ENCODE measurements at regions not wholly inside any gene's neighbourhood (a gene's known extent, or its start where the extent isn't known, plus 50 kb on each side); places are given as distances from the start of the nearest gene placed in this dataset.

DNA sequence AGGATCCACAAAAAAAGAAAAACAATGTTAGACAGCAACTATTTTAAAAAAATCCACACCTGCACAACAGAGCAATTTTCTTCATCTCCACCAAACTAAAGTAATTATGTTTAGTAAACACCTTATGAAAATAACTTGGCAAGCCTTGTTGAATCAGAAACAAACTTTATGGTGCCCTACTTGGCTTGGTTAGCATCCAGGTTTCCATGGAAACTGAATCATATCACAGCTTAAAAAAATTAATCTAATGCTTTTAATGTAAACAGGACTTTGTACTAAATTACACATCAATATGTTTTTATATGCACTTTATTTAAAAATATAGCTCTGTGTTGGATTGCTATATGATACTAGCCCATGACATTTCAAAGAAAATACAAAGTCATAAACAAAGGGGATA lies 1882.4 kb downstream of the SUCLG1 start:
- H3K4me1 ChIP-seq: no peaks in the 10 kb centered on the region
- no peak for TF ChIP-seq Cebpa-rat (IDR thresholded peaks at IDR 0.05)
- no peaks in the 10 kb centered on the region for H3K27me3 ChIP-seq
- H3K4me3 ChIP-seq: no peak overlapping the region
- H3K9me3 ChIP-seq: peaks cover 10% of the 10 kb centered on the region; the same call in 1 of the 2 replicates
- no peak overlapping the region for H3K4me2 ChIP-seq
- H3K9ac ChIP-seq: no peak overlapping the region
- no peaks in the 10 kb centered on the region for H3K36me3 ChIP-seq
- no peaks in the 10 kb centered on the region for H4K20me1 ChIP-seq
- H3K27ac ChIP-seq: no peak overlapping the region

DNA sequence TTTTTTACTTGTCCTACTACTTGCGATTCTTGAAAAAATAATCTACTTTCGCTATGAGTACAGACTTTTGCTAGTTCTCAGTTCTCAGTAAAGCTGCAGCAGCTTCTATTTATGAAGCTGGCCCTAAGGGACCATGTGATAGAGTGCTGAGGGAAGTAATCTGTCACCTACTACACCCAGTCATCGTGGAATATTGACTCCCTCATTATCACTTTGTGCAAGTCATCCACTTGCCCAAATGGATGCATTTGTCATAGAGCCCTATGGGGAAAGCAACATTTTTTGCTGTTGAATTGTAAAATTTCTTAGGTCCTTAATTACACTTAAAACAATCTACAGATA lies 1919.8 kb downstream of the SUCLG1 start:
- Histone ChIP-seq H3K9me3 (no peaks in the 10 kb centered on the region), H3K27ac (no peak overlapping the region), H4K20me1 (no peaks in the 10 kb centered on the region), H3K4me2 (no peak overlapping the region), H3K4me1 (no peaks in the 10 kb centered on the region), H3K27me3 (no peaks in the 10 kb centered on the region), H3K9ac (no peak overlapping the region), H3K36me3 (no peaks in the 10 kb centered on the region), H3K4me3 (no peak overlapping the region)
- no peak for TF ChIP-seq Cebpa-rat (IDR thresholded peaks at IDR 0.05)

DNA sequence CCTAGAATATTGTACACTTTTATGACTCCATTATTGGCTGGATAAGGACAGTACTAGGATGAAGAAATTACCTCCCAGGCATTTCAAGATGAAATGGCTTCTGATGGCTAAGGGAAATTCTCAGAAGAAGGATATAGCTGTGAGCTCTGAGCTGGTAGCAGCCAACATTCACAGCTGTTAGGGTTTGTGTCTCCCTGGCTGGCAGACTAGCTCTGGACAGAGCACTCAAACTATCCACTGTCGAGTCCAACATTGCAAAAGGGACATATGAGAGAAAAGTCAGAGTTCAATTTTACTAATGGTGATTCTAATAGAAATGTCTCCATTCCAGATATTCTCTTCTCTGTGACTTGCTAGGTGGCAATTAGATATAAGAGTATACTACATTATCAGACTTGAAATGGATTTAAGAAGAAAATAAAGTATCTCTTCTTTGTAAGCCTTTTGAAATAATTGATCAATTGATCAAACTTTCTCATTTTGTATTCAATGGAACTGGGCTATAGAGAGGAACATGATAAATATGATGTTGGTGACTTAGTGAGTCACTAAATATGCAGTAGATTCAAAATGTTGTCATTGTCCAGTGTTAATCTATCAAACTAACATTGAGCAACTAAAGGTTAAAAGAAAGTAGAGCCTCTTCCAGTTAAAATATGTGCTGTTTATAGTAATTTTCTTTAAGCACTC lies 1920.3 kb downstream of the SUCLG1 start:
- TF ChIP-seq Cebpa-rat (IDR thresholded peaks at IDR 0.05): no peak
- Histone ChIP-seq H3K27me3 (no peaks in the 10 kb centered on the region), H3K9me3 (no peaks in the 10 kb centered on the region), H4K20me1 (no peaks in the 10 kb centered on the region), H3K27ac (no peak overlapping the region), H3K4me2 (no peak overlapping the region), H3K4me3 (no peak overlapping the region), H3K4me1 (no peaks in the 10 kb centered on the region), H3K9ac (no peak overlapping the region), H3K36me3 (no peaks in the 10 kb centered on the region)

DNA sequence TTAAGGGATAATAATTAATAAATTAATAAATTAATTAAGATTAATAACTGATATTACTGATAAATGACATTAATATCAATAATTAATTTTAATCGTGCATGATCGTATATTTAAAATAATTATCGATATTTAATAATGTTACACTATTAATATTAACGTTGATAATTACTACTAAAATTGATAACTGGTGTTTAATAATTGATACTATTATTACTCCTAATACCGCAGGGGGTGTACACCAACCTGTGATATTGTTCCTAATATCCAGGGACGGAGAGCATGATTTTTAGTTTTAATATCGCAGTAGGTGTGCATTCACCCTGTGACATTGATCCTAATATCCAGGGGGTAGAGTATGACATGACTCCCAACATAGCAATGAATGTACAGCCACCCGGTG lies 1930.8 kb downstream of the SUCLG1 start:
- H3K4me3 ChIP-seq: no peak overlapping the region
- H4K20me1 ChIP-seq: no peaks in the 10 kb centered on the region
- H3K4me2 ChIP-seq: no peak overlapping the region
- no peak for TF ChIP-seq Cebpa-rat (IDR thresholded peaks at IDR 0.05)
- no peaks in the 10 kb centered on the region for H3K4me1 ChIP-seq
- no peaks in the 10 kb centered on the region for H3K27me3 ChIP-seq
- H3K27ac ChIP-seq: no peak overlapping the region
- no peaks in the 10 kb centered on the region for H3K9me3 ChIP-seq
- H3K36me3 ChIP-seq: no peaks in the 10 kb centered on the region
- H3K9ac ChIP-seq: no peak overlapping the region

DNA sequence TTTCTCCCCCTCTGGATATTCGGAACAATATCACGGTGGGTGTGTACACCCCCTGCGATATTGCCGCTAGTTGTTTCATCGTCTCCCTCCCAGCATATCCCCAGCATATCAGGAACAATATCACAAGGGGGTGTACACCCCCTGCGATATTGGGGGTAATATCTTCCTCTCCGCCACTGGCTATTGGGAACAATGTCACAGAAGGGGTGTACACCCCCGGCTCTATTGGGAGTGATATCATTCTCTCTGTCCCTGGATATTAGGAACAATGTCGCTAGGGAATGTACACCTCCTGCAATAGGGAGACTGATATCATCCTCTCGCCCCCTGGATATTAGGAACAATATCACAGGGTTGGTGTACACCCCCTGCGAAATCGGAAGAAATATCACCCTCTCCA lies 1932.0 kb downstream of the SUCLG1 start:
- H3K4me2 ChIP-seq: no peak overlapping the region
- no peaks in the 10 kb centered on the region for H3K9me3 ChIP-seq
- TF ChIP-seq Cebpa-rat (IDR thresholded peaks at IDR 0.05): no peak
- H3K4me1 ChIP-seq: no peaks in the 10 kb centered on the region
- H4K20me1 ChIP-seq: no peaks in the 10 kb centered on the region
- H3K27me3 ChIP-seq: no peaks in the 10 kb centered on the region
- H3K9ac ChIP-seq: no peak overlapping the region
- no peak overlapping the region for H3K4me3 ChIP-seq
- H3K36me3 ChIP-seq: no peaks in the 10 kb centered on the region
- H3K27ac ChIP-seq: no peak overlapping the region

DNA sequence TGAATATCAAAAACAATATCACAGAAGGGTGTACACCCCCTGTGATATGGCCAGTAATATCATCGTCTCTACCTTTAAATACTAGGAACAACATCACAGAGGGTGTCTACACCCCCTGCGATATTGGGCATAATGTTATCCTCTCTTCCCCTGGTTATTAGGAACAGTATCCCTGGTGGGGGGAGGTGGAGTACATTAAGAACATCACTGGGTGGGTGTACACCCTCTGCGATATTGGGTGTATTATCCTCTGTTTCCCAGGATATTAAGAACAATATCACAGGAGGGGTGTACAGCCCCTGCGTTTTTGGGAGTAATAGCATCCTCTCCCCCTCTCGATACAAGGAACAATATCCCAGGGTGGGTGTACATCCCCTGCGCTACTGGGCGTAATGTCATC lies 1932.8 kb downstream of the SUCLG1 start:
- no peak overlapping the region for H3K4me2 ChIP-seq
- H3K27ac ChIP-seq: no peak overlapping the region
- H3K9me3 ChIP-seq: no peaks in the 10 kb centered on the region
- no peaks in the 10 kb centered on the region for H3K4me1 ChIP-seq
- no peak for TF ChIP-seq Cebpa-rat (IDR thresholded peaks at IDR 0.05)
- H3K9ac ChIP-seq: no peak overlapping the region
- H3K27me3 ChIP-seq: no peaks in the 10 kb centered on the region
- no peaks in the 10 kb centered on the region for H3K36me3 ChIP-seq
- H3K4me3 ChIP-seq: no peak overlapping the region
- H4K20me1 ChIP-seq: no peaks in the 10 kb centered on the region

DNA sequence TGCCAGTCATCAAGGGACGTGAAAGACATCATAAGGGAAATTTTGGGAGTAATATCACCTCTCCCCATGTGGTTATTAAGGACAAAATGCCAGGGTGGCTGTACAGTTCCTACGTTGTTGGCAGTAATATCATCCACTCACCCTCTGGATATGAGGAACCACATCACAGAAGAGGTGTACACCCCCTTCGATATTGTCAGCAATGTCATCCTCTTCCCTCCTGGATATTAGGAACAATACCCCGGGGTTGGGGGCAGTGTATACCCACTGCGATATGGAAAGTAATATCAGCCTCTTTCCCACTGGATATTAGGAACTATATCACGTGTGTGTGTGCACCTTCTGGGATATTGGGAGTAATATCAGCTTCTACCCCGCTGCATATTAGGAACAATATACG lies 1933.3 kb downstream of the SUCLG1 start:
- TF ChIP-seq Cebpa-rat (IDR thresholded peaks at IDR 0.05): no peak
- Histone ChIP-seq H3K4me3 (no peak overlapping the region), H3K9me3 (no peaks in the 10 kb centered on the region), H3K27me3 (no peaks in the 10 kb centered on the region), H3K36me3 (no peaks in the 10 kb centered on the region), H3K27ac (no peak overlapping the region), H4K20me1 (no peaks in the 10 kb centered on the region), H3K4me2 (no peak overlapping the region), H3K4me1 (no peaks in the 10 kb centered on the region), H3K9ac (no peak overlapping the region)

DNA sequence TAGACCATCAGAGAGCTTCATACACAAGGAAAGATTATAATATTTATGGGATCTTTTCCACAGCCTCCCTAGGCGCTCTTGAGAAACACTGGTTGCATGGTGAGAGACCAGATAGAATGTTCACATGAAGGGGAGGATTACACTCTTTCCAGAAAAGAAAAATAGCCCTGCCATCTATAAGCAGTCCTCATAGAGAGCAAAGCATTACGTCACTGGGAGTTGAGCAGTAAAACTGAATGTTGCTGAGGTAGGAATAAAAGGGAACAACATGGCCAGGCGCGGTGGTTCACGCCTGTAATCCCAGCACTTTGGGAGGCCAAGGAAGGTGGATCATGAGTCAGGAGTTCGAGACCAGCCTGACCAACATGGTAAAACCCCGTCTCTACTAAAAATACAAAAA lies 1934.3 kb downstream of the SUCLG1 start:
- Histone ChIP-seq H3K9me3 (no peaks in the 10 kb centered on the region), H4K20me1 (no peaks in the 10 kb centered on the region), H3K27ac (no peak overlapping the region), H3K9ac (no peak overlapping the region), H3K36me3 (no peaks in the 10 kb centered on the region), H3K4me2 (no peak overlapping the region), H3K4me3 (no peak overlapping the region), H3K4me1 (no peaks in the 10 kb centered on the region), H3K27me3 (no peaks in the 10 kb centered on the region)
- no peak for TF ChIP-seq Cebpa-rat (IDR thresholded peaks at IDR 0.05)

DNA sequence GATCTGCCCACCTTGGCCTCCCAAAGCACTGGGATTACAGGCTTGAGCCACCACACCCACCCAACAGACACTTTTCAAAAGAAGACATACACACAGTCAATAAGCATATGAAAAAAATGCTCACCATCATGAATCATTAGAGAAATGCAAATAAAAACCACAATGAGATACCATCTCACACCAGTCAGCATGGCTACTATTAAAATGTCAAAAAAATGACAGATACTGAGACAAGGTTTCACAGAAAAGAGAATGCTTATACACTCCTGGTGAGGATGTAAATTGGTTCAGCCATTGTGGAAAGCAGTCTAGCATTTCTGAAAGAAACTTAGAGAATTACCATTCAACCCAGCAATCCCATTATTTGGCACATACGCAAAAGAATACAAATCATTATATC lies 1947.2 kb downstream of the SUCLG1 start:
- H3K27me3 ChIP-seq: no peaks in the 10 kb centered on the region
- no peak overlapping the region for H3K27ac ChIP-seq
- no peaks in the 10 kb centered on the region for H3K36me3 ChIP-seq
- no peak overlapping the region for H3K9ac ChIP-seq
- no peaks in the 10 kb centered on the region for H3K4me1 ChIP-seq
- no peak overlapping the region for H3K4me2 ChIP-seq
- H4K20me1 ChIP-seq: no peaks in the 10 kb centered on the region
- no peak overlapping the region for H3K4me3 ChIP-seq
- no peaks in the 10 kb centered on the region for H3K9me3 ChIP-seq
- TF ChIP-seq Cebpa-rat (IDR thresholded peaks at IDR 0.05): no peak

DNA sequence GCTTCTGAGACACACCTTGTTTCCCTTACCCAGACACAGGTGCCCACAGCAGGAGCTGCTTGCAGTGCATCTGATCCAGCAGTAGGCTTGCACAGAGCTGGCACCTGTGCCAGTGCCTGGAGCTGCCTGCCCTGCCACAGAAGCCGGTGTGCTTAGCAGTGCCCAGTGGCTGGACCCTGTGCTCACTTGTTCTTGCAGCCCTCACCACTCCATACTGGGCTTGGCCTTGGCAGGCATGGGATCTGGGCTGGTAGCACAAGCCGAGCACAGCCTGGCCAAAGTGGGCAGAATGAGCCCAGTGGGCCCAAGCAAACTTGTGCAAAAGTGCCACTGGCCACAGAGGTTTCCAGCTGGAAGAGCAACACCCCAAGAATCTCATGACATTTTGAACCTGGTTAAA lies 1950.4 kb downstream of the SUCLG1 start:
- no peak overlapping the region for H3K4me2 ChIP-seq
- H3K27me3 ChIP-seq: no peaks in the 10 kb centered on the region
- no peaks in the 10 kb centered on the region for H3K9me3 ChIP-seq
- no peak overlapping the region for H3K27ac ChIP-seq
- no peak for TF ChIP-seq Cebpa-rat (IDR thresholded peaks at IDR 0.05)
- no peak overlapping the region for H3K9ac ChIP-seq
- no peaks in the 10 kb centered on the region for H4K20me1 ChIP-seq
- H3K4me1 ChIP-seq: no peaks in the 10 kb centered on the region
- no peaks in the 10 kb centered on the region for H3K36me3 ChIP-seq
- H3K4me3 ChIP-seq: no peak overlapping the region

DNA sequence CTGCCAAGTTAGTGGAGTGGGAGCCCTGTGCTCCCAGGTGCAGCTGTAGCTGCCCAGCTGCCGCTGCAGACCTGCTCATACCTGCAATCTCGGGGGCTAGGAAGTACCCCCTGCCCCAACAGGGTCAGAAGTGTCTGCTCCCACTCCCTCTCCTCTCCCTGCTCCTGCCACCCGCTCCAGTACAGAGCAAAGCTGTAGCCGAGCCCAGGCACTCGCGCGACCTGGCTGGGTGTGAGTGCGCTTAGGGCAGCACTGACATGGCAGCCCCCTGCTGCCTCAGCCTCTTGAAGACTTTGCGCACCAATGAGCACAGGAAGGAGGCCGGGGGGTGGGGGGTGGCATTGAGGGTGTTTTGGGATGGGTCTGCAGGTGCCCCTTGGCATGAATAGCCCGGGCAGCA lies 1951.4 kb downstream of the SUCLG1 start:
- no peak for TF ChIP-seq Cebpa-rat (IDR thresholded peaks at IDR 0.05)
- Histone ChIP-seq H3K9ac (no peak overlapping the region), H3K9me3 (peaks cover under 1% of the 10 kb centered on the region; the same call in 1 of the 2 replicates), H3K4me1 (no peaks in the 10 kb centered on the region), H3K4me3 (no peak overlapping the region), H3K4me2 (no peak overlapping the region), H3K27ac (no peak overlapping the region), H3K36me3 (no peaks in the 10 kb centered on the region), H4K20me1 (no peaks in the 10 kb centered on the region), H3K27me3 (no peaks in the 10 kb centered on the region)
